Peyer's patch (tissue), 4 donors: ENCODE measurements at regions not wholly inside any gene's neighbourhood (a gene's known extent, or its start where the extent isn't known, plus 50 kb on each side); places are given as distances from the start of the nearest gene placed in this dataset.

Experiments
- POLR2A ChIP-seq, 2 donors: fragments of 450-650 bp; IDR thresholded peaks; one replicate each; pipeline ENCODE4 v1.5.1; 2017; ENCODE audit warnings: antibody characterized with exemption in 2 of 2, mild to moderate bottlenecking in 2 of 2, moderate library complexity in 2 of 2
- TF ChIP-seq, protein P1 (sequence below), 6 experiments: fragments of 450-650 bp in 4 of 6; fragments of 200-600 bp in 2 of 6; sonication (generic) in 1 of 6; IDR thresholded peaks; one replicate each; pipeline ENCODE4 v1.5.1; 2017 to 2019; ENCODE audit warnings: antibody characterized with exemption in 6 of 6, mild to moderate bottlenecking in 3 of 6, moderate library complexity in 1 of 6

DNA sequence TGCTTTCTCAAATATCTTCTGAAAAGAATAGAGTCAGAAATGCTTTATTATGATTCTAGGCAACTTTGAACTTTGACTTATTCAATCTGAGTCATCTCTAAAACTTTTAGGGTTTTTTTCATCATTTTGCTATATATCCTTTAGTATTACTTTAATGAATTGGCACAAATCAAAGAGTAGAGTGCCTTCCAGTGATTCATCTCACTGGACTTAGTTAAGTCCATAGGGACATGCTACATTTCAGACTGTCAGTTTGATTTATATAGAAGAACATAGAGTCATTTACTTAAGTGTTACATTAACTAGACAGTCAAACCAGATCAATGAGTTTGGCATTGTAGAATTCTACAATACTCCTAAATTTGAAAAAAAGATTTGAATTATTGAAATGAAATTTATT, 1235.7 kb upstream of the MAP3K7 start:
- TF ChIP-seq, protein P1, sequence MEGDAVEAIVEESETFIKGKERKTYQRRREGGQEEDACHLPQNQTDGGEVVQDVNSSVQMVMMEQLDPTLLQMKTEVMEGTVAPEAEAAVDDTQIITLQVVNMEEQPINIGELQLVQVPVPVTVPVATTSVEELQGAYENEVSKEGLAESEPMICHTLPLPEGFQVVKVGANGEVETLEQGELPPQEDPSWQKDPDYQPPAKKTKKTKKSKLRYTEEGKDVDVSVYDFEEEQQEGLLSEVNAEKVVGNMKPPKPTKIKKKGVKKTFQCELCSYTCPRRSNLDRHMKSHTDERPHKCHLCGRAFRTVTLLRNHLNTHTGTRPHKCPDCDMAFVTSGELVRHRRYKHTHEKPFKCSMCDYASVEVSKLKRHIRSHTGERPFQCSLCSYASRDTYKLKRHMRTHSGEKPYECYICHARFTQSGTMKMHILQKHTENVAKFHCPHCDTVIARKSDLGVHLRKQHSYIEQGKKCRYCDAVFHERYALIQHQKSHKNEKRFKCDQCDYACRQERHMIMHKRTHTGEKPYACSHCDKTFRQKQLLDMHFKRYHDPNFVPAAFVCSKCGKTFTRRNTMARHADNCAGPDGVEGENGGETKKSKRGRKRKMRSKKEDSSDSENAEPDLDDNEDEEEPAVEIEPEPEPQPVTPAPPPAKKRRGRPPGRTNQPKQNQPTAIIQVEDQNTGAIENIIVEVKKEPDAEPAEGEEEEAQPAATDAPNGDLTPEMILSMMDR (IDR thresholded peaks at IDR 0.05) = no peak
- TF ChIP-seq POLR2A (IDR thresholded peaks at IDR 0.05) = no peak
